C4-2B (cell line): ENCODE measurements at regions not wholly inside any gene's neighbourhood (a gene's known extent, or its start where the extent isn't known, plus 50 kb on each side); places are given as distances from the start of the nearest gene placed in this dataset.

Experiments
- CTCF ChIP-seq: fragments of 450-650 bp; conservative IDR thresholded peaks from 2 replicates; pipeline ENCODE4 v1.5.1; 2017; ENCODE audit warnings: mild to moderate bottlenecking
- ZFX ChIP-seq: fragments of 450-650 bp; IDR thresholded peaks from 2 replicates; pipeline ENCODE4 v1.6.1; 2017

DNA sequence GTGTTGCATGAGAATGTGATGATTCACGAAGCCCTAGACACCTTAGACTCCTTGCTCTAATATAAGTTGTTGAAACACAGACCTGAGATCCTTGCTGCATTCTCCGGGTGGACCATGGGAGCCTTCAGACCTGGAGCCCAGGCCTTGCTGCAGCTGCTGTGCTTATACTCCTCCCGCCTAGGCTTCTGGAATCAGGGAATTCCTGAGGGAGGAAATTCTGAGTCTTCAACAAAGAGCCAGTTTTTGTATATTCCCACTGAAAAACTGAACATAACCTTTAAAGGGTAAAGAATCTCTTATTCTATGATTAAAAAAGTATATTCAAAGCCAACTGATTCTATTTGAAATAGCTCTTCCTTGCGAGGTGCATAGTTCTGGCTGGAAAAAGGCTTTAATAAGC lies 245.1 kb upstream of the ELAVL2 start:
- TF ChIP-seq CTCF (no peak), ZFX (no peak)
